ENCODE measurements at regions not wholly inside any gene's neighbourhood (a gene's known extent, or its start where the extent isn't known, plus 50 kb on each side); places are given as distances from the start of the nearest gene placed in this dataset.

GRCh38 chr4:73687421-73687820, 52.9 kb upstream of the CXCL8 start:
- TF ChIP-seq ELK4 (IDR thresholded peaks at IDR 0.05; ENCODE audit: borderline replicate concordance, low read depth, low read length) (no peak), CTCF (tag by site-specific recombination; IDR thresholded peaks at IDR 0.05) (no peak), OVOL3 (tag by site-specific recombination; IDR thresholded peaks at IDR 0.05) (no peak), PRDM2 (tag by site-specific recombination; IDR thresholded peaks at IDR 0.05; ENCODE audit: borderline replicate concordance) (no peak), ZNF518A (tag by site-specific recombination; conservative IDR thresholded peaks at IDR 0.05; ENCODE audit: low read depth) (no peak), PATZ1 (tag by site-specific recombination; IDR thresholded peaks at IDR 0.05) (no peak), ZNF302 (tag by site-specific recombination; IDR thresholded peaks at IDR 0.05; ENCODE audit: low read depth) (no peak), ZBTB26 (tag by site-specific recombination; optimal IDR thresholded peaks at IDR 0.05) (no peak), ZNF529 (tag by site-specific recombination; IDR thresholded peaks at IDR 0.05; ENCODE audit: insufficient replicate concordance) (no peak), ZNF768 (tag by site-specific recombination; IDR thresholded peaks at IDR 0.05) (no peak), ZNF837 (tag by site-specific recombination; IDR thresholded peaks at IDR 0.05) (no peak), ZNF121 (tag by site-specific recombination; IDR thresholded peaks at IDR 0.05) (no peak), SP2 (tag by site-specific recombination; IDR thresholded peaks at IDR 0.05) (no peak), ZNF664 (tag by site-specific recombination; IDR thresholded peaks at IDR 0.05) (no peak)
